ENCODE measurements at regions not wholly inside any gene's neighbourhood (a gene's known extent, or its start where the extent isn't known, plus 50 kb on each side); places are given as distances from the start of the nearest gene placed in this dataset.

- no peaks in the 10 kb centered on the region for H3K4me1 ChIP-seq (ENCODE audit: control insufficient read depth, insufficient read depth, low read length, poor library complexity, severe bottlenecking)
- no peaks in the 10 kb centered on the region for H3K4me1 Mint-ChIP-seq
- H3K9me3 ChIP-seq (ENCODE audit: control insufficient read depth in 2 of 2, low read length in 2 of 2), result no peaks in the 10 kb centered on the region
- ATAC-seq (ENCODE audit: low read depth in 2 of 2) (no peak), DNase-seq (no peak)
- no peak overlapping the region for H3K4me3 Mint-ChIP-seq
- H3K27ac Mint-ChIP-seq, result no peak overlapping the region
- H3K27me3 Mint-ChIP-seq, result no peaks in the 10 kb centered on the region
- H3K9me3 Mint-ChIP-seq, result peaks cover 0 to 7% (median 1%) of the 10 kb centered on the region in 7 donors
- no peak overlapping the region for H3K27ac ChIP-seq (ENCODE audit: insufficient read depth, low read length, poor library complexity, severe bottlenecking)
- H3K27me3 ChIP-seq (ENCODE audit: control insufficient read depth, insufficient read depth, low read length), result no peaks in the 10 kb centered on the region
- no peaks in the 10 kb centered on the region for H3K36me3 Mint-ChIP-seq
- no peaks in the 10 kb centered on the region for H3K36me3 ChIP-seq (ENCODE audit: control insufficient read depth, insufficient read depth, low read length)
- no peak overlapping the region for H3K4me3 ChIP-seq (ENCODE audit: low read depth, low read length)
Observed at GRCh38 chrX:10841579-10841978, 221.2 kb upstream of the MID1 start.

GRCh38 chrX:10842646-10843045, 222.3 kb upstream of the MID1 start:
- Mint-ChIP-seq H3K27me3 (no peaks in the 10 kb centered on the region), H3K4me1 (no peaks in the 10 kb centered on the region), H3K36me3 (no peaks in the 10 kb centered on the region), H3K9me3 (peaks cover 0 to 7% (median 1%) of the 10 kb centered on the region in 7 donors), H3K27ac (no peak overlapping the region), H3K4me3 (no peak overlapping the region)
- Histone ChIP-seq H3K4me3 (ENCODE audit: low read depth, low read length) (no peak overlapping the region), H3K27ac (ENCODE audit: insufficient read depth, low read length, poor library complexity, severe bottlenecking) (no peak overlapping the region), H3K9me3 (ENCODE audit: control insufficient read depth in 2 of 2, low read length in 2 of 2) (no peaks in the 10 kb centered on the region), H3K4me1 (ENCODE audit: control insufficient read depth, insufficient read depth, low read length, poor library complexity, severe bottlenecking) (no peaks in the 10 kb centered on the region), H3K27me3 (ENCODE audit: control insufficient read depth, insufficient read depth, low read length) (no peaks in the 10 kb centered on the region), H3K36me3 (ENCODE audit: control insufficient read depth, insufficient read depth, low read length) (no peaks in the 10 kb centered on the region)
- ATAC-seq (ENCODE audit: low read depth in 2 of 2) (no peak), DNase-seq (no peak)

GRCh38 chrX:10847333-10847732, 226.9 kb upstream of the MID1 start:
- ATAC-seq (ENCODE audit: low read depth in 2 of 2) (no peak), DNase-seq (no peak)
- H3K27ac ChIP-seq (ENCODE audit: insufficient read depth, low read length, poor library complexity, severe bottlenecking), result no peak overlapping the region
- H3K4me3 ChIP-seq (ENCODE audit: low read depth, low read length), result no peak overlapping the region
- no peaks in the 10 kb centered on the region for H3K36me3 Mint-ChIP-seq
- H3K9me3 Mint-ChIP-seq, result peaks cover 0 to 3% (median 0%) of the 10 kb centered on the region in 7 donors
- H3K36me3 ChIP-seq (ENCODE audit: control insufficient read depth, insufficient read depth, low read length), result no peaks in the 10 kb centered on the region
- no peaks in the 10 kb centered on the region for H3K27me3 Mint-ChIP-seq
- no peaks in the 10 kb centered on the region for H3K9me3 ChIP-seq (ENCODE audit: control insufficient read depth in 2 of 2, low read length in 2 of 2)
- H3K4me3 Mint-ChIP-seq, result no peak overlapping the region
- H3K27ac Mint-ChIP-seq, result no peak overlapping the region
- no peaks in the 10 kb centered on the region for H3K27me3 ChIP-seq (ENCODE audit: control insufficient read depth, insufficient read depth, low read length)
- H3K4me1 Mint-ChIP-seq, result no peaks in the 10 kb centered on the region
- H3K4me1 ChIP-seq (ENCODE audit: control insufficient read depth, insufficient read depth, low read length, poor library complexity, severe bottlenecking), result no peaks in the 10 kb centered on the region

GRCh38 chrX:10851809-10852208, 231.4 kb upstream of the MID1 start:
- ATAC-seq (ENCODE audit: low read depth in 2 of 2), result no peak
- H3K27ac ChIP-seq (ENCODE audit: insufficient read depth, low read length, poor library complexity, severe bottlenecking), result no peak overlapping the region
- H3K36me3 ChIP-seq (ENCODE audit: control insufficient read depth, insufficient read depth, low read length), result no peaks in the 10 kb centered on the region
- Mint-ChIP-seq H3K27me3 (no peaks in the 10 kb centered on the region), H3K9me3 (peaks cover 0 to 3% (median 0%) of the 10 kb centered on the region in 7 donors), H3K36me3 (no peaks in the 10 kb centered on the region), H3K4me3 (no peak overlapping the region), H3K4me1 (no peaks in the 10 kb centered on the region), H3K27ac (no peak overlapping the region)
- no peaks in the 10 kb centered on the region for H3K9me3 ChIP-seq (ENCODE audit: control insufficient read depth in 2 of 2, low read length in 2 of 2)
- no peaks in the 10 kb centered on the region for H3K27me3 ChIP-seq (ENCODE audit: control insufficient read depth, insufficient read depth, low read length)
- no peaks in the 10 kb centered on the region for H3K4me1 ChIP-seq (ENCODE audit: control insufficient read depth, insufficient read depth, low read length, poor library complexity, severe bottlenecking)
- H3K4me3 ChIP-seq (ENCODE audit: low read depth, low read length), result no peak overlapping the region
- no peak for DNase-seq

GRCh38 chrX:10854594-10854993, 234.2 kb upstream of the MID1 start:
- no peaks in the 10 kb centered on the region for H3K4me1 Mint-ChIP-seq
- no peaks in the 10 kb centered on the region for H3K27me3 Mint-ChIP-seq
- no peak overlapping the region for H3K27ac Mint-ChIP-seq
- no peaks in the 10 kb centered on the region for H3K36me3 Mint-ChIP-seq
- Histone ChIP-seq H3K36me3 (ENCODE audit: control insufficient read depth, insufficient read depth, low read length) (no peaks in the 10 kb centered on the region), H3K27me3 (ENCODE audit: control insufficient read depth, insufficient read depth, low read length) (no peaks in the 10 kb centered on the region), H3K9me3 (ENCODE audit: control insufficient read depth in 2 of 2, low read length in 2 of 2) (no peaks in the 10 kb centered on the region), H3K27ac (ENCODE audit: insufficient read depth, low read length, poor library complexity, severe bottlenecking) (no peak overlapping the region), H3K4me1 (ENCODE audit: control insufficient read depth, insufficient read depth, low read length, poor library complexity, severe bottlenecking) (no peaks in the 10 kb centered on the region), H3K4me3 (ENCODE audit: low read depth, low read length) (no peak overlapping the region)
- no peak overlapping the region for H3K4me3 Mint-ChIP-seq
- peaks cover 0 to 5% (median 0%) of the 10 kb centered on the region in 7 donors for H3K9me3 Mint-ChIP-seq
- DNase-seq (no peak), ATAC-seq (ENCODE audit: low read depth in 2 of 2) (no peak)

- no peaks in the 10 kb centered on the region for H3K4me1 ChIP-seq (ENCODE audit: control insufficient read depth, insufficient read depth, low read length, poor library complexity, severe bottlenecking)
- no peak overlapping the region for H3K27ac Mint-ChIP-seq
- ATAC-seq (ENCODE audit: low read depth in 2 of 2), result no peak
Observed at GRCh38 chrX:10855845-10856244, 235.5 kb upstream of the MID1 start.

GRCh38 chrX:10856797-10857196, 236.4 kb upstream of the MID1 start:
- Mint-ChIP-seq H3K27me3 (no peaks in the 10 kb centered on the region), H3K9me3 (peaks cover 0 to 5% (median 0%) of the 10 kb centered on the region in 7 donors), H3K4me3 (no peak overlapping the region), H3K36me3 (no peaks in the 10 kb centered on the region), H3K4me1 (no peaks in the 10 kb centered on the region), H3K27ac (no peak overlapping the region)
- Histone ChIP-seq H3K9me3 (ENCODE audit: control insufficient read depth in 2 of 2, low read length in 2 of 2) (no peaks in the 10 kb centered on the region), H3K4me1 (ENCODE audit: control insufficient read depth, insufficient read depth, low read length, poor library complexity, severe bottlenecking) (no peaks in the 10 kb centered on the region), H3K27ac (ENCODE audit: insufficient read depth, low read length, poor library complexity, severe bottlenecking) (no peak overlapping the region), H3K27me3 (ENCODE audit: control insufficient read depth, insufficient read depth, low read length) (no peaks in the 10 kb centered on the region), H3K4me3 (ENCODE audit: low read depth, low read length) (no peak overlapping the region), H3K36me3 (ENCODE audit: control insufficient read depth, insufficient read depth, low read length) (no peaks in the 10 kb centered on the region)
- ATAC-seq (ENCODE audit: low read depth in 2 of 2) (no peak), DNase-seq (no peak)

More at GRCh38 chrX:10855845-10856244, 235.5 kb upstream of the MID1 start:
- Mint-ChIP-seq H3K36me3 (no peaks in the 10 kb centered on the region), H3K4me3 (peak overlapping the region in 1 of 4 donors; percentile 43), H3K9me3 (peaks cover 0 to 5% (median 0%) of the 10 kb centered on the region in 7 donors), H3K27me3 (no peaks in the 10 kb centered on the region), H3K4me1 (no peaks in the 10 kb centered on the region)
- Histone ChIP-seq H3K27ac (ENCODE audit: insufficient read depth, low read length, poor library complexity, severe bottlenecking) (no peak overlapping the region), H3K4me3 (ENCODE audit: low read depth, low read length) (no peak overlapping the region), H3K27me3 (ENCODE audit: control insufficient read depth, insufficient read depth, low read length) (no peaks in the 10 kb centered on the region), H3K36me3 (ENCODE audit: control insufficient read depth, insufficient read depth, low read length) (no peaks in the 10 kb centered on the region), H3K9me3 (ENCODE audit: control insufficient read depth in 2 of 2, low read length in 2 of 2) (no peaks in the 10 kb centered on the region)
- DNase-seq, result no peak

GRCh38 chrX:10859353-10859752, 239.0 kb upstream of the MID1 start:
- Mint-ChIP-seq H3K9me3 (peaks cover 0 to 3% (median 0%) of the 10 kb centered on the region in 7 donors), H3K27ac (no peak overlapping the region), H3K4me3 (no peak overlapping the region), H3K27me3 (no peaks in the 10 kb centered on the region), H3K4me1 (no peaks in the 10 kb centered on the region), H3K36me3 (no peaks in the 10 kb centered on the region)
- Histone ChIP-seq H3K36me3 (ENCODE audit: control insufficient read depth, insufficient read depth, low read length) (no peaks in the 10 kb centered on the region), H3K27me3 (ENCODE audit: control insufficient read depth, insufficient read depth, low read length) (no peaks in the 10 kb centered on the region), H3K4me3 (ENCODE audit: low read depth, low read length) (no peak overlapping the region), H3K27ac (ENCODE audit: insufficient read depth, low read length, poor library complexity, severe bottlenecking) (no peak overlapping the region), H3K9me3 (ENCODE audit: control insufficient read depth in 2 of 2, low read length in 2 of 2) (no peaks in the 10 kb centered on the region), H3K4me1 (ENCODE audit: control insufficient read depth, insufficient read depth, low read length, poor library complexity, severe bottlenecking) (no peaks in the 10 kb centered on the region)
- ATAC-seq (ENCODE audit: low read depth in 2 of 2) (no peak), DNase-seq (no peak)
